GM18519 (cell line): ENCODE measurements at regions not wholly inside any gene's neighbourhood (a gene's known extent, or its start where the extent isn't known, plus 50 kb on each side); places are given as distances from the start of the nearest gene placed in this dataset.

Experiments used
- ATAC-seq: cut with Tn5 transposase; IDR thresholded peaks from one replicate; pipeline ENCODE4 v1.9.1; 2021; ENCODE audit warnings: mild to moderate bottlenecking, moderate library complexity; ENCODE audit not compliant: unreplicated experiment, low FRiP score

DNA sequence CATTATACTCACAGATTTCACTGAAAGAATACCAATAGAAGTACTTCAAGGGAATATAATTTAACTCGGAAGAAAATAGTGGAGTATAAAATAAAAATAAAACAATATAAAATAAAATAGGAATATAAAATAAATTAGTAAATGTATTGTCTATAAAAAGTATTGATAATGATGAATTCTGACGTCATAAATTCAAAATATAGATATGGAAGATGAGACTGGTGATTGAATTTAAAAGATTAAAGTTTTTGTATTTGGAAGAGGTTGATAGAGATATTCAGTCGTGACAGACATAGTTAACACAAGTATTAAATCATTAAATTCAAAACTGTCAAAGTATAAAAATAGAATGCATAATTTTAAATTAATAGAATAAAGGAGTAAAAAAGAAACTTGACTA, 964.9 kb upstream of the C9orf72 start:
- no peak for ATAC-seq

DNA sequence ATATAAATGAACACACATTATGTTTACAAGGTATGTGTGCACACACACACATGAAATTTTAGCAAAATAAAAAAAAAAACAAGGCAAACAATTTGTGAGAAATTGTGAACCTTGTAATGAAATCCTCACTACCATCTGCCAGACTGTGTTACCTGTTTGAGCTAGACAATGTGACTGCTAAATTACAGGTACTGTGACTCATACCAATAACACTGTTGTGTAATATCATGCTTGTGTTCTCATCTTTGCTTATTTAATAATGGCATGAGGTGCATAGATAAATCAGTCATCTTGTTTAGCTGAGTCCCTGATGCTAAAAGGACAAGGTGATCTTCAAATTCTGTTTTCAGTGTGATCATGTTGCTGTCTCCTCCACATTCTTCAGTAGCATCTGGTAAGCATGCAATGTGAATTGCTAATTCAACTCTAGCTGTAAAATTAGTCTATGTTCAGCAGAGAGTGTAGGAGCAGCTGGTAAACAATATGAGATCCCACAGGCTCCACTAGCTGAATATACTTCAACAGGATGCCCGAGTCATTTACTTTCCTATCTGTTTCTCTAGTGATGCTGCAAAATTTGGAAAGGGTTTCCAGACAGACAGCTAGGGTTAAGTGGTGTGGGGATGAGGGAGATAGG, 966.3 kb upstream of the C9orf72 start:
- ATAC-seq: no peak

- no peak for ATAC-seq
These were observed 969.6 kb upstream of the C9orf72 start for GRCh38 chr9:28542928-28543327.

GRCh38 chr9:28547527-28547926, 974.2 kb upstream of the C9orf72 start:
- no peak for ATAC-seq

DNA sequence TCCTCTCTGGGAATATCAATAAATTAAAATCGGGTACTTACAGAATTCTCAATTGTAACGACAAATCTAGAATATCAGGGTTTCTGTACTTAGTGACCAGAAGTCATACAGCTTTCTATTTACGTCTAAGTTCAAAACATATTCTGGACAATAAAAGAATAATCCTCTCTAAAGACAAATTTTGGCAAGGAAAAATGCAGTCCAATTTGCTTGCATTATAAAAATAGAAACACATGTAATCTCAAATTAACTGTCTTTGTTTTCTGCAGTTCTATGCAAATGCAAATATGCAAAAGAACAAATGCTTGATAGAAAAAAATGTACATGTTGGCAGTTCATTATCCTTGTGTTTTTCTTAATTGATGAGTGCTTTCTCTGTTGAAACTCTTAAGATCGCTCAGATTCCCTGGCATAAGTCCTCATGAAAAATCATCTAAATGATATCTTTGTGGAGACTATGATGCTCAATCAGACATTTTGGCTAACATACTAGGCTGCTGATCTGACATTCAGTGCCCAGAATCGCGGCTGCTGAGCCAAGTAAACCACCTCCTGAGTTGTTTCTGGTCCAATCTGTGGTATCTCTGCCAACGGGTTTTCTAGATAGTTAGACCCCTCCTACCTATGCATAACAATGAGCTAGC, 990.1 kb upstream of the C9orf72 start:
- no peak for ATAC-seq

DNA sequence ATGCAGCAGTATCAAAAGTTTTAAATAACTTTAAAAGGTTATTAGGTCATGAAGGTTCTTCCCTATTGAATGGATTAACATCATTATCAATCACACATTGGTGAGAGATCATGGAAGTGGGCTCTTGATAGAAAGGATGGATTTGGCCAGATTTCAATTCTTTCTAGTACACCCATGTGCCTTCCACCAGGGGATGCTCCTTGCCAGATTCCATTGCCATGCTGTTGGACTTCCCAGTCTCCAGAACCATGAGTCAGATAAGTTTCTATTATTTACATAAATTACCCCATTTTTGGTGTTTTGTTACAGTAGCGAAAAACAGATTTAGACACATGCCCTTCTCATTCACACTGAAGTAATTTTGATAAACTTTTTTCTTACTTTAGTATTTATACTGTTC, 1010.6 kb upstream of the C9orf72 start:
- ATAC-seq: no peak

DNA sequence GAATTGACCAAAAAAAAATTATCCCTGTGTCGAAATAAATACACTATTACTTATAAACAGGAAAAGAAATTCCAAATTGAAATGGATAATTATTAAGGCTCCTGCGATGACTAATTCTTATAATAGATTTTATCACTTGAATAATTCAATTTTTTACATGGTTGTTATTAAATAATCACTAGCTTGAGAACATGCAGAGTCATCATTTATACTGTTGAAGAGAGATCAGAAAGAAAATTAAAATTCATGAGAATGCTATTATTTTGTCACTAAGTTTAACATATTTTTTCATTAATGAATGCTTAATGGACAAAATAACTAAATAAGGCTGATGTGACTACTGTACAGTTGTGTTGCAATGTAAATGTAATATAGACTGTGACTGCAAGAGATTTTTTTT, 1011.3 kb upstream of the C9orf72 start:
- ATAC-seq: no peak

GRCh38 chr9:28587052-28587451, 1013.8 kb upstream of the C9orf72 start:
- ATAC-seq: no peak

DNA sequence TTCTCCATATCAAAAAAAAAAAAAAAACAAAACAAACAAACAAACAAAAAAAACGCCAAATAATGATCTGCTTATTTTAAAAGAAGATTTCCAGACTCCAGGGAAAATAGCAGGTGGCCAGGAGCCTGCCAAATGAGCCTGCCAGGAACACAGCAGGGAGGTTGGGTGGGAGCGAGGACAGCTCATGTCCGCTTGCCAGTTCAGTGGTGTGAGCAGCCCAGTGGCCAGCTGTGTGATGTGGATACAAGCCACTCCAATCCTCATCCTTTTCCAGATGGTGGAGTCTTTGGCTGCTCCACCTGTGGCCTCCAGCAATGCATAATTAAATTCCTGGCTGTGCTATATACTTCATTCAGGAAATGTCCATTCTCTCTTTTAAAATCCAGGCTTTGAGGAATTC, 1025.1 kb upstream of the C9orf72 start:
- no peak for ATAC-seq

- ATAC-seq: no peak
These were observed 1026.9 kb upstream of the C9orf72 start for GRCh38 chr9:28600226-28600625.

- no peak for ATAC-seq
These were observed 1034.6 kb upstream of the C9orf72 start for GRCh38 chr9:28607843-28608242.

DNA sequence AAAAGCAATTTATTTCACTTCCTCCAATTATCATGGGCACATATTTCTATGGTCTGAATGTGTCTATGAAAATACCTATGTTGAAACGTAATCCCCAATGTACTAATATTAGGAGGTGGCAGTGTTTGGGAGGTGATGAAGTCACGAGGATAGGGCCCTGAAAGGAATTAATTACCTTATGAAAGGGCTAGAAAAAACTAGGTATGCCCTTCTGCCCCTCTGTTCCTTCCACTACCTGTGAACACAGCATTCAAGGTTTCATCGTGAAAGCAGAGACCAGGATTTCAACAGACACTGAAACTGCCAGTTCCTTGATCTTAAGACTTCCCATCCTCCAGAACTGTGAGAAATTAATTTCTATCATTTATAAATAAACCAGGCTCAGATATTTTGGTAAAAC, 1037.1 kb upstream of the C9orf72 start:
- no peak for ATAC-seq

DNA sequence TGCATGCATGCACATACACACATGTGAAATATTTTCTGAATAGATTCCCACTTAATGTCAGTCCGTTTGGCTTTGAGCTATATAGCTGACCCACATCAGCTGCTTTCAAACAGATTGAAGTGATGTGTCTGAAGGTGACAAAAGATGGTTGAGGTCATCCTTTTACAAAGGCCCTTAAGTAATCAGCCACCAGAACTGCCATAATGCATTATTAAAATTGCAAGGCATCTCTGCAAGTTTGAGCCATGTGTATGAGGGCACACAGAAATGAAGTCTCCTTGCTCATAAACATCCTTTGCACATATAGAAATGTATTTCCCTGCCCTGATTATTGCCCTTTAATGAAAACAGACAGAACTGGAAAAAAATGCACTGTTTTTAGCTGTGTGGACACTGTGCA, 1043.0 kb upstream of the C9orf72 start:
- ATAC-seq: no peak

GRCh38 chr9:28620011-28620410, 1046.7 kb upstream of the C9orf72 start:
- no peak for ATAC-seq

DNA sequence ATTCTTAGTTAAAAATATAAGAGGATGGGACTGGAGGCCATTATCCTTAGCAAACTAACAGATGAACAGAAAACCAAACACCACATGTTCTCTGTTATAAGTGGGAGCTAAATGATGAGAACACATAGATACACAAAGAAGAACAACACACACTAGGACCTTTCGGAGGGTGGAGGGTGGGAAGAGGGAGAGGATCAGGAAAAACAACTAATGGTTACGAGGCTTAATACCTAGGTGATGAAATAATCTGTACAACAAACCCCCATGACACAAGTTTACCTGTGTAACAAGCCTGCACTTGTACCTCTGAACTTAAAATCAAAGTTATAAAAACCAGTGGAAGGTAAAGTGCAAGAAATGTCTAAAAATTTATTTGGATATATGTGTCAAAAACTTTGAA, 1047.4 kb upstream of the C9orf72 start:
- ATAC-seq: no peak

- no peak for ATAC-seq
These were observed 1051.5 kb upstream of the C9orf72 start for GRCh38 chr9:28624771-28625170.

DNA sequence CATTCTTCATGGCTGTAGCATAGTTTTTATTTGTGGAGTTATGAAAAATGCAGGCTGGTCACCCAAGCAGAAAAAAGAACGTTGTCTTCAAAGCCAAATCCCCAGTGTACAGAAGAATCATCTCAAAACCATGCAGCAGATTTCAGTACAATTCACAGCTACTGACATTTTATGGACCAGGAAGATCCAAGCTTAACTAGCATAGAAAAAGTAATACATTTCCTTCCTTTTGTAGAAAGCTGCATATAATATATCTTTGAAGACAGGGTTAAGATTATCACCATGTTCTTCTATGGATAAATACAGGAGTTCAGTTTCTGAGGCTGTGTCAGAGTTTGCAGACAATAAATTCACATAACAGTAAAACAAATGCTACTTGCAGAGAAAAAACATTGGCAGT, 1054.8 kb upstream of the C9orf72 start:
- no peak for ATAC-seq

GRCh38 chr9:28648723-28649122, 1075.4 kb upstream of the C9orf72 start:
- no peak for ATAC-seq

GRCh38 chr9:28650327-28650726, 1077.0 kb upstream of the C9orf72 start:
- no peak for ATAC-seq

- no peak for ATAC-seq
These were observed 1077.9 kb upstream of the C9orf72 start for GRCh38 chr9:28651050-28651722.

GRCh38 chr9:28653216-28653615, 1079.9 kb upstream of the C9orf72 start:
- no peak for ATAC-seq

GRCh38 chr9:28656727-28657126, 1083.4 kb upstream of the C9orf72 start:
- ATAC-seq: no peak
